Fibroblast of skin of abdomen (primary cell): ENCODE measurements at regions not wholly inside any gene's neighbourhood (a gene's known extent, or its start where the extent isn't known, plus 50 kb on each side); places are given as distances from the start of the nearest gene placed in this dataset.
"Not testable (repeated sequence)": the region's sequence is repeated elsewhere in the genome, so short reads cannot be mapped to it uniquely, and the experiment has no call there.

Source experiments
- DNase-seq: peaks from one replicate; pipeline ENCODE4 v3.0.0-alpha.2; 2013

GRCh38 chr6:76644231-76644630 lies 571.8 kb upstream of the IMPG1 start:
- peak; percentile 16 for DNase-seq

GRCh38 chr6:76639941-76640340 lies 567.5 kb upstream of the IMPG1 start:
- no peak for DNase-seq

GRCh38 chr6:76634695-76635094 lies 562.2 kb upstream of the IMPG1 start:
- DNase-seq, result no peak

- DNase-seq, result no peak
Measured at GRCh38 chr6:76633259-76633658, 560.8 kb upstream of the IMPG1 start.

- no peak for DNase-seq
Measured at GRCh38 chr6:76631622-76632021, 559.2 kb upstream of the IMPG1 start.

GRCh38 chr6:76615395-76615794 lies 542.9 kb upstream of the IMPG1 start:
- no peak for DNase-seq

- DNase-seq, result no peak
Measured at GRCh38 chr6:76612954-76613353, 540.5 kb upstream of the IMPG1 start.

- DNase-seq, result no peak
Measured at GRCh38 chr6:76609160-76609559, 536.7 kb upstream of the IMPG1 start.

GRCh38 chr6:76594109-76594508 lies 521.6 kb upstream of the IMPG1 start:
- no peak for DNase-seq

- DNase-seq, result no peak
Measured at GRCh38 chr6:76593668-76594067, 521.2 kb upstream of the IMPG1 start.

- DNase-seq, result no peak
Measured at GRCh38 chr6:76592566-76592965, 520.1 kb upstream of the IMPG1 start.

GRCh38 chr6:76587271-76587670 lies 514.8 kb upstream of the IMPG1 start:
- no peak for DNase-seq

GRCh38 chr6:76584121-76584520 lies 511.7 kb upstream of the IMPG1 start:
- DNase-seq, result no peak

GRCh38 chr6:76578746-76579145 lies 506.3 kb upstream of the IMPG1 start:
- DNase-seq, result no peak

- no peak for DNase-seq
Measured at GRCh38 chr6:76574746-76575145, 502.3 kb upstream of the IMPG1 start.

- DNase-seq, result no peak
Measured at GRCh38 chr6:76565932-76566331, 493.5 kb upstream of the IMPG1 start.

GRCh38 chr6:76562371-76562770 lies 489.9 kb upstream of the IMPG1 start:
- not testable (repeated sequence) for DNase-seq

GRCh38 chr6:76560851-76561755 lies 488.6 kb upstream of the IMPG1 start:
- not testable (repeated sequence) for DNase-seq

GRCh38 chr6:76553256-76553655 lies 480.8 kb upstream of the IMPG1 start:
- no peak for DNase-seq

GRCh38 chr6:76552268-76552667 lies 479.8 kb upstream of the IMPG1 start:
- DNase-seq, result no peak

GRCh38 chr6:76533661-76534060 lies 461.2 kb upstream of the IMPG1 start:
- DNase-seq, result no peak

GRCh38 chr6:76532647-76533046 lies 460.2 kb upstream of the IMPG1 start:
- DNase-seq, result no peak

GRCh38 chr6:76518443-76518842 lies 446.0 kb upstream of the IMPG1 start:
- DNase-seq, result no peak

GRCh38 chr6:76516924-76517323 lies 444.5 kb upstream of the IMPG1 start:
- DNase-seq, result no peak

- no peak for DNase-seq
Measured at GRCh38 chr6:76510489-76510888, 438.0 kb upstream of the IMPG1 start.
